GM12878 (cell line): ENCODE measurements at regions not wholly inside any gene's neighbourhood (a gene's known extent, or its start where the extent isn't known, plus 50 kb on each side); places are given as distances from the start of the nearest gene placed in this dataset.

Experiments
- ATAC-seq: fragments of 200-7000 bp; cut with Tn5 transposase; 3 replicates; pipeline ENCODE4 v1.9.1; 2020; ENCODE audit warnings: mild to moderate bottlenecking, moderate library complexity
- BruUV-seq: library from RNA; stranded (reverse); fragments of 400-500 nt; replicated peaks from 2 replicates; lab custom pipeline; 2021; lab: Mats Ljungman, UMichigan
- CTCF ChIA-PET: fragments of 300-600 bp; sonication (Branson Sonifier 250); formaldehyde crosslinking; extraction: SDS; loops from one replicate; lab custom pipeline; 2021; ENCODE audit warnings: inconsistent platforms; lab: Yijun Ruan, JAX
- POLR2A ChIA-PET: fragments of 350-600 bp; formaldehyde crosslinking; extraction: SDS; loops from one replicate; lab custom pipeline; 2021; ENCODE audit warnings: inconsistent platforms; lab: Charles Lee
- RAD21 ChIA-PET: fragments of 300-600 bp; sonication (Branson Sonifier 250); formaldehyde crosslinking; loops from one replicate; lab custom pipeline; 2023; ENCODE audit warnings: antibody characterized with exemption; ENCODE audit not compliant: unreplicated experiment; lab: Charles Lee
- SMC1A ChIA-PET: fragments of 300-600 bp; sonication (Branson Sonifier 250); formaldehyde crosslinking; loops from one replicate; lab custom pipeline; 2023; ENCODE audit not compliant: unreplicated experiment, uncharacterized antibody; lab: Charles Lee
- DNase-seq: peaks from one replicate; pipeline ENCODE4 v3.0.0-alpha.2; 2011; ENCODE audit warnings: low read depth, low spot score
- FAIRE-seq: peaks from 3 replicates; lab custom pipeline; 2011; peaks lifted over from hg19 to GRCh38; lab: Jason Lieb, UNC
- H2AFZ ChIP-seq: 2 replicates; pipeline ENCODE4 v1.6.0; 2011; ENCODE audit warnings: low read depth, low read length, control low read depth; ENCODE audit not compliant: control insufficient read depth
- H3K27ac ChIP-seq: 2 replicates; pipeline ENCODE4 v1.5.1; 2011; ENCODE audit warnings: control low read depth; ENCODE audit not compliant: control insufficient read depth, insufficient read depth
- H3K27me3 ChIP-seq, 2 experiments: replicated peaks in 1 of 2; 2 replicates each; pipeline versions ENCODE4 v1.6.0 to v1.6.1; 2011; ENCODE audit warnings: low read length in 1 of 2; ENCODE audit not compliant: control insufficient read depth in 2 of 2, insufficient read depth in 2 of 2
- H3K36me3 ChIP-seq, 2 experiments: 2 replicates each; pipeline ENCODE4 v1.5.1; 2011; ENCODE audit warnings: low read length in 1 of 2; ENCODE audit not compliant: control insufficient read depth in 2 of 2, insufficient read depth in 2 of 2
- H3K4me1 ChIP-seq: 2 replicates; pipeline ENCODE4 v1.6.1; 2011; ENCODE audit warnings: mild to moderate bottlenecking, low read length, moderate library complexity, mixed read lengths; ENCODE audit not compliant: control insufficient read depth, insufficient read depth
- H3K4me2 ChIP-seq: 2 replicates; pipeline ENCODE4 v1.6.0; 2011; ENCODE audit warnings: control low read depth; ENCODE audit not compliant: control insufficient read depth, insufficient read depth
- H3K4me3 ChIP-seq: fragments of 200-600 bp; sonication (generic); 2 replicates; pipeline ENCODE4 v1.5.1; 2016
- H3K79me2 ChIP-seq: 2 replicates; pipeline ENCODE4 v1.6.0; 2011; ENCODE audit warnings: low read length; ENCODE audit not compliant: control insufficient read depth, insufficient read depth
- H3K9ac ChIP-seq: 2 replicates; pipeline ENCODE4 v1.8.0; 2011; ENCODE audit warnings: low read length, control low read depth, mixed read lengths; ENCODE audit not compliant: control insufficient read depth, insufficient read depth
- H3K9me3 ChIP-seq: replicated peaks from 3 replicates; pipeline ENCODE4 v1.5.1; 2011; ENCODE audit warnings: mild to moderate bottlenecking, low read length; ENCODE audit not compliant: control insufficient read depth, insufficient read depth
- H4K20me1 ChIP-seq: 2 replicates; pipeline ENCODE4 v1.6.0; 2011; ENCODE audit not compliant: control insufficient read depth, insufficient read depth
- ASH2L ChIP-seq: fragments of 300-600, 200-600 bp; sonication (generic); IDR thresholded peaks from 2 replicates; pipeline ENCODE4 v1.6.1; 2017; ENCODE audit warnings: low read depth, mild to moderate bottlenecking, borderline replicate concordance
- BACH1 ChIP-seq: fragments of 450-650 bp; IDR thresholded peaks from 2 replicates; pipeline ENCODE4 v1.6.1; 2017; ENCODE audit warnings: mild to moderate bottlenecking, borderline replicate concordance
- BCL11A ChIP-seq: IDR thresholded peaks from 2 replicates; pipeline ENCODE4 v1.6.1; 2011; ENCODE audit warnings: low read depth, low read length
- CBX5 ChIP-seq: sonication (generic); IDR thresholded peaks from 2 replicates; pipeline ENCODE4 v1.6.1; 2016; ENCODE audit warnings: low read depth, moderate library complexity, mild to moderate bottlenecking, inconsistent platforms
- CEBPB ChIP-seq, 2 experiments: fragments of 150-350 bp in 1 of 2; IDR thresholded peaks; 2 replicates each; pipeline ENCODE4 v1.6.1; 2012 to 2014; ENCODE audit warnings: low read depth in 2 of 2, low read length in 2 of 2, borderline replicate concordance in 1 of 2, inconsistent platforms in 1 of 2
- EED ChIP-seq: sonication (generic); IDR thresholded peaks from 2 replicates; pipeline ENCODE4 v1.6.1; 2016; ENCODE audit warnings: antibody characterized with exemption, low read depth
- EP300 ChIP-seq, 2 experiments: fragments of 150-350 bp in 1 of 2; IDR thresholded peaks; 2 replicates each; pipeline ENCODE4 v1.6.1; 2011 to 2012; ENCODE audit warnings: low read depth in 2 of 2, low read length in 2 of 2, borderline replicate concordance in 1 of 2, improper control_type of control experiment in 1 of 2, inconsistent platforms in 1 of 2; ENCODE audit not compliant: control insufficient read depth in 1 of 2
- FOXK2 ChIP-seq: fragments of 450-650 bp; IDR thresholded peaks from 2 replicates; pipeline ENCODE4 v1.6.1; 2017; ENCODE audit warnings: mild to moderate bottlenecking, moderate library complexity
- LARP7 ChIP-seq: fragments of 450-650 bp; IDR thresholded peaks from 2 replicates; pipeline ENCODE4 v1.6.1; 2017; ENCODE audit warnings: mild to moderate bottlenecking
- RAD21 ChIP-seq: IDR thresholded peaks from 2 replicates; pipeline ENCODE4 v1.6.1; 2011; ENCODE audit warnings: mild to moderate bottlenecking, low read depth, low read length, moderate library complexity; ENCODE audit not compliant: insufficient read depth
- SMAD5 ChIP-seq: IDR thresholded peaks from 2 replicates; pipeline ENCODE4 v1.6.1; 2016; ENCODE audit warnings: antibody characterized with exemption, low read depth
- SREBF1 ChIP-seq: IDR thresholded peaks from 2 replicates; pipeline ENCODE4 v1.6.1; 2012; ENCODE audit warnings: mild to moderate bottlenecking, low read length
- TCF12 ChIP-seq: IDR thresholded peaks from 2 replicates; pipeline ENCODE4 v1.6.1; 2011; ENCODE audit warnings: low read depth, mild to moderate bottlenecking, low read length
- YY1 ChIP-seq: IDR thresholded peaks from 2 replicates; pipeline ENCODE4 v1.6.1; 2011; ENCODE audit warnings: low read depth, mild to moderate bottlenecking, low read length
- ZNF384 ChIP-seq: IDR thresholded peaks from 2 replicates; pipeline ENCODE4 v1.6.1; 2012; ENCODE audit warnings: low read depth, mild to moderate bottlenecking, low read length, improper control_type of control experiment, borderline replicate concordance
- ZNF622 ChIP-seq: fragments of 450-650 bp; IDR thresholded peaks from 2 replicates; pipeline ENCODE4 v1.6.1; 2017; ENCODE audit warnings: mild to moderate bottlenecking, inconsistent platforms
- ZSCAN29 ChIP-seq: fragments of 450-650 bp; IDR thresholded peaks from 2 replicates; pipeline ENCODE4 v1.6.1; 2017; ENCODE audit warnings: mild to moderate bottlenecking, moderate library complexity
- WGBS: methylation state at CpG from one replicate; pipeline ENCODE4 v1.1.6; 2016; ENCODE audit warnings: low lambda C conversion rate; ENCODE audit not compliant: insufficient replicate concordance, insufficient coverage; ENCODE audit errors: missing lambda C conversion rate; 5-methylcytosine and 5-hydroxymethylcytosine counted together
- in situ Hi-C: fragments of 300-500 bp; cut with MboI; formaldehyde crosslinking; loops from 9 replicates; pipeline ENCODE4 v1.14.3; 2018; ENCODE audit warnings: mixed read lengths
- intact Hi-C: fragments of 100-400 bp; cut with micrococcal nuclease; formaldehyde crosslinking; loops from one replicate; pipeline ENCODE4 v1.14.2; 2022; ENCODE audit not compliant: unreplicated experiment
- TF ChIP-seq, protein P1 (sequence below): fragments of 450-650 bp; formaldehyde crosslinking; IDR thresholded peaks from 2 replicates; pipeline ENCODE4 v1.4.0; 2020; ENCODE audit warnings: mild to moderate bottlenecking, moderate library complexity
- TF ChIP-seq, protein P2 (sequence below): IDR thresholded peaks from 2 replicates; pipeline ENCODE4 v1.6.1; 2011; ENCODE audit warnings: borderline replicate concordance, low read depth, mild to moderate bottlenecking, moderate library complexity, mixed read lengths, low read length; ENCODE audit not compliant: insufficient read depth; ENCODE audit errors: extremely low read length

DNA sequence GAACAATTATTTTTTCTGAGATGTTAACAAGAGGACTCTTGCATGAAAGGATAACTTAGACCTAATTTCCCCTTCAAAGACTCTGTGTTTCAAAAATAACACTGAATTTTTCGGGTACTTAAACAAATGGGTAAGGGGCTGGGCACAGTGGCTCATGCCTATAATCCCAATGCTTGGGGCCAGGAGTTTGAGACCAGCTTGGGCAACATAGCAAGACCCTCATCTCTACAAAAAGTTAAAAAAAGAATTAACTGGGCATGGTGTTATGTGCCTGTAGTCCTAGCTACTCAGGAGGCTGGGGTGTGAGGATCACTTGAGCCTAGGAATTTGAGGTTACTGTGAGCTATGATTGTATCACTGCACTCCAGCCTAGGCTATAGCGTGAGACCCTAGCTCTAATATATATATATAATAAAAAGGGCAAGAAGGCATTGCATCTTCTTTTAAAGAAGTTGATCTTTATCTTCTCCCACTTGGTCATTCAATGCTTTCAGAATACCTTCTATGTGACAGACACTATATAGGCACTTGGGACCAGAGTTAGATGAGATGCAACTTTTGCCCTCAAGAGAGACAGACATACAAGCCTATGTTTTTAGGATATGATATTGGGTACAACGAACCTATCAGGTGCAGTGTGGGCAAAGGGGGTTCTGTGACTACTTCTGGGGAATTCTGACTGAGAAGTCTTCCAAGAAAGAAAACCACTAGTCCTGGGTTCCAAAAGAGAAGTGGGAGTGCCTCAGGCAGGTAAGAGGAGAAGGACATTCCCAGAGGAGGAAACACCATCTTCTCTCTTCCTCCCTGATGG lies 120.0 kb downstream of the MYCN start:
- Histone ChIP-seq H3K27me3 (no peaks in the 10 kb centered on the region), H3K4me1 (peaks cover 15% of the 10 kb centered on the region), H4K20me1 (no peaks in the 10 kb centered on the region), H2AFZ (no peak overlapping the region), H3K36me3 (no peaks in the 10 kb centered on the region), H3K27ac (no peak overlapping the region), H3K9me3 (peaks cover 4% of the 10 kb centered on the region; the same call in 1 of the 3 replicates), H3K4me3 (no peak overlapping the region), H3K4me2 (no peak overlapping the region), H3K9ac (no peak overlapping the region), H3K79me2 (no peaks in the 10 kb centered on the region)
- 15% methylated on average over 3 of the region's 3 CpGs for WGBS
- ChIA-PET CTCF (no interaction called here), SMC1A (no interaction called here), POLR2A (no interaction called here), RAD21 (no interaction called here)
- no peak for ATAC-seq
- FAIRE-seq: no peak
- intact Hi-C loops (no loop called here), in situ Hi-C loops (no loop called here)
- TF ChIP-seq ZNF384: no peak
- TF ChIP-seq, protein P1, sequence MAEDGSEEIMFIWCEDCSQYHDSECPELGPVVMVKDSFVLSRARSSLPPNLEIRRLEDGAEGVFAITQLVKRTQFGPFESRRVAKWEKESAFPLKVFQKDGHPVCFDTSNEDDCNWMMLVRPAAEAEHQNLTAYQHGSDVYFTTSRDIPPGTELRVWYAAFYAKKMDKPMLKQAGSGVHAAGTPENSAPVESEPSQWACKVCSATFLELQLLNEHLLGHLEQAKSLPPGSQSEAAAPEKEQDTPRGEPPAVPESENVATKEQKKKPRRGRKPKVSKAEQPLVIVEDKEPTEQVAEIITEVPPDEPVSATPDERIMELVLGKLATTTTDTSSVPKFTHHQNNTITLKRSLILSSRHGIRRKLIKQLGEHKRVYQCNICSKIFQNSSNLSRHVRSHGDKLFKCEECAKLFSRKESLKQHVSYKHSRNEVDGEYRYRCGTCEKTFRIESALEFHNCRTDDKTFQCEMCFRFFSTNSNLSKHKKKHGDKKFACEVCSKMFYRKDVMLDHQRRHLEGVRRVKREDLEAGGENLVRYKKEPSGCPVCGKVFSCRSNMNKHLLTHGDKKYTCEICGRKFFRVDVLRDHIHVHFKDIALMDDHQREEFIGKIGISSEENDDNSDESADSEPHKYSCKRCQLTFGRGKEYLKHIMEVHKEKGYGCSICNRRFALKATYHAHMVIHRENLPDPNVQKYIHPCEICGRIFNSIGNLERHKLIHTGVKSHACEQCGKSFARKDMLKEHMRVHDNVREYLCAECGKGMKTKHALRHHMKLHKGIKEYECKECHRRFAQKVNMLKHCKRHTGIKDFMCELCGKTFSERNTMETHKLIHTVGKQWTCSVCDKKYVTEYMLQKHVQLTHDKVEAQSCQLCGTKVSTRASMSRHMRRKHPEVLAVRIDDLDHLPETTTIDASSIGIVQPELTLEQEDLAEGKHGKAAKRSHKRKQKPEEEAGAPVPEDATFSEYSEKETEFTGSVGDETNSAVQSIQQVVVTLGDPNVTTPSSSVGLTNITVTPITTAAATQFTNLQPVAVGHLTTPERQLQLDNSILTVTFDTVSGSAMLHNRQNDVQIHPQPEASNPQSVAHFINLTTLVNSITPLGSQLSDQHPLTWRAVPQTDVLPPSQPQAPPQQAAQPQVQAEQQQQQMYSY (CRISPR knock-in tag): no peak
- no peak for TF ChIP-seq FOXK2
- no peak for TF ChIP-seq SREBF1
- TF ChIP-seq BCL11A: no peak
- TF ChIP-seq EED: no peak
- TF ChIP-seq TCF12: no peak
- TF ChIP-seq ZNF622: no peak
- TF ChIP-seq CBX5: no peak
- no peak for TF ChIP-seq ZSCAN29
- TF ChIP-seq LARP7: no peak
- no peak for TF ChIP-seq EP300 (IDR thresholded peaks at IDR 0.05; ENCODE audit: borderline replicate concordance in 1 of 2, control insufficient read depth in 1 of 2, low read depth in 2 of 2, low read length in 2 of 2)
- TF ChIP-seq CEBPB (IDR thresholded peaks at IDR 0.05; ENCODE audit: borderline replicate concordance in 1 of 2, low read depth in 2 of 2, low read length in 2 of 2): no peak
- no peak for TF ChIP-seq ASH2L
- TF ChIP-seq SMAD5: no peak
- TF ChIP-seq, protein P2, sequence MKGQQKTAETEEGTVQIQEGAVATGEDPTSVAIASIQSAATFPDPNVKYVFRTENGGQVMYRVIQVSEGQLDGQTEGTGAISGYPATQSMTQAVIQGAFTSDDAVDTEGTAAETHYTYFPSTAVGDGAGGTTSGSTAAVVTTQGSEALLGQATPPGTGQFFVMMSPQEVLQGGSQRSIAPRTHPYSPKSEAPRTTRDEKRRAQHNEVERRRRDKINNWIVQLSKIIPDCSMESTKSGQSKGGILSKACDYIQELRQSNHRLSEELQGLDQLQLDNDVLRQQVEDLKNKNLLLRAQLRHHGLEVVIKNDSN: no peak
- no peak for TF ChIP-seq YY1
- no peak for TF ChIP-seq BACH1
- TF ChIP-seq RAD21: no peak
- BruUV-seq: no TSS peak
- no peak for DNase-seq
